GM19397 (cell line): ENCODE measurements at regions not wholly inside any gene's neighbourhood (a gene's known extent, or its start where the extent isn't known, plus 50 kb on each side); places are given as distances from the start of the nearest gene placed in this dataset.

Experiments
- ATAC-seq: cut with Tn5 transposase; IDR thresholded peaks from one replicate; pipeline ENCODE4 v1.9.1; 2021; ENCODE audit warnings: mild to moderate bottlenecking, moderate library complexity; ENCODE audit not compliant: unreplicated experiment

DNA sequence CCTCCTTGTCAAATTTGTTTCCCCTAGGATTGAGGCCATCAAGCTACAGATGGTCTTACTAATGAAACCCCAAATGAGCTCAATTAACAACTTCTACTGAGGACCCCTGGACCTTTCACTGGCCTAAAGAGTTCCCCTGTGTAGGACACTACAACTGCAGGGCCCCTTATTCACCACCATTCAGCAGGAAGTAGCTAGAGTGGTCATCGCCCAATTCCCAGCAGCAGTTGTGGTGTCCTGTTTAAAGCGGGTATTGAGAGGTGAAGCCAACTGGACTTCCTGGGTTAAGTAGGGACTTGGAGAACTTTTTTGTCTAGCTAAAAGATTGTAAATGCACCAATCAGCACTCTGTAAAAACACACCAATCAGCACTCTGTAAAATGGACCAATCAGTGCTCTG lies 1466.9 kb downstream of the KCNT2 start:
- ATAC-seq: no peak

DNA sequence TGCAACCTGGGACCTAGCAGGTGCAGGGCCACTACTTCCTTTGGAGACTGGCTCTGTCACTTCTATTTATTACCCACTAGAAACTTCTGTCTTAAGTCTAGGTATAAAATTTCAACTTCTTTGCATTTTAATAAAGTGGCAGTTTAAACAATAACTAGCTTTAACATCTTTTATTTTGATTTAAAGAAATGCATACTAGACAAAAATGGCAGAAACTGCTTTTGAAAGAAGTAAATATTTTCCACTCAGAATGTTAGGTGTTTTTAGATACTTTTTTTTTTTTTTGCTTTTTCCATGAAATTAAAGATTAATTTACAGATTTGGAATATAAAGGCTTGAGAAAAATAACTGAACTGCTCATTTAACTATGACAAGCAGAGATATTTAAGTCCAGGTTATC lies 1477.6 kb downstream of the KCNT2 start:
- ATAC-seq: no peak

DNA sequence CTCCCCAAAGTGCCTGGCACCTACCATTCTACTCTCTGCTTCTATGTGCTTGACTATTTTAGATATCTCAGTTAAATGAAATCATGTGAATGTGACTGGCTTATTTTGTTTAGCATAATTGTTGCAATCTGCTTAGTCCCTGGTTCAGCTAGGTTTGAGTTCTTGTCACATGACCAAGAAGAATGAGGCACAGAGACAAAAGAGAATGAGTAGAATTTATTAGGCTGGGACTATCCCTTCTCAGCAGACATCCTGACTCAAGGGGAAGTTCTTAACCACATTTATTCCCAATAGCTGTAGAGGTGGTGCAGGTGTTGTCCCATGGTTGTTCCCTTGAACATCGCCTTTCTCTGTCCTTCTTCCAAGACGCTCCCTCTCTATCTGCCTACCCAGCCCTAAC lies 1485.7 kb downstream of the KCNT2 start:
- no peak for ATAC-seq

GRCh38 chr1:195113471-195113870 lies 1494.8 kb downstream of the KCNT2 start:
- ATAC-seq: no peak

DNA sequence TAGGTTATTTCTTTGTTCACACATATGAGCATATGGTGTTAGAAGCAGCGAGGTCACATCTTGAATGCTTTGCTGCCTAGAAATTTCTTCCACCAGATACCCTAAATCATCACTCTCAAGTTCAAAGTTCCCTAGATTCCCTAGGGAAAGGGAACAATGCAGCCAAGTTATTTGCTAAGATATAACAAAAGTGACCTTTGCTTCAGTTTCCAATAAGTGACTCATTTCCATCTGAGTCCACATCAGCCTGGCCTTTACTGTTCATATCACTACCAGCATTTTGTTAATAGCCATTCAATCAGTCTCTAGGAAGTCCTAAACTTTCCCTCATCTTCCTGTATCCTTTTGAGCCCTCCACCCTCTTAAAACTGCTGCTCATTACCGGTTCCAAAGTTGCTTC lies 1502.5 kb downstream of the KCNT2 start:
- ATAC-seq: no peak

DNA sequence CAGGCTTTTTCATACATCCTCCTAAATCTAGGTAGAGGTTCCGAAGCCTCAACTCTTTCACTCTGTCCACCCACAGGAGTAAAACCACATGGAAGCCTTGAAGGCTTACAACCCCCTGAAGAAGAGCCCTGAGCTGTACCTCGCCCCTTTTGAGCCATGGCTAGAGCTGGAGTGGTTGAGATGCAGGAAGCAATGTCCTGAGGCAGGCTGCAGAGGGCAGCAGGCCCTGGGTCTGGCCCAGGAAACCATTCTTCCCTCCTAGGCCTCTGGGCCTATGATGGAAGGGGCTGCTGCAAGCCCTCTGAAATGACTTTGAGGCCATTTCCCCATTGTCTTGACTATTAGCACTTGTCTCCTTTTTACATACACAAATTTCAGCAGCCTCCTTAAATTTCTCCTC lies 1503.0 kb downstream of the KCNT2 start:
- ATAC-seq: no peak

- ATAC-seq: no peak
These were observed 1510.9 kb downstream of the KCNT2 start for GRCh38 chr1:195097316-195097715.

GRCh38 chr1:195096051-195096521 lies 1512.2 kb downstream of the KCNT2 start:
- ATAC-seq: no peak

GRCh38 chr1:195085196-195085595 lies 1523.0 kb downstream of the KCNT2 start:
- ATAC-seq: no peak

- no peak for ATAC-seq
These were observed 1526.1 kb downstream of the KCNT2 start for GRCh38 chr1:195082183-195082582.

GRCh38 chr1:195076682-195077081 lies 1531.6 kb downstream of the KCNT2 start:
- no peak for ATAC-seq

- ATAC-seq: no peak
These were observed 1532.3 kb downstream of the KCNT2 start for GRCh38 chr1:195075973-195076372.

DNA sequence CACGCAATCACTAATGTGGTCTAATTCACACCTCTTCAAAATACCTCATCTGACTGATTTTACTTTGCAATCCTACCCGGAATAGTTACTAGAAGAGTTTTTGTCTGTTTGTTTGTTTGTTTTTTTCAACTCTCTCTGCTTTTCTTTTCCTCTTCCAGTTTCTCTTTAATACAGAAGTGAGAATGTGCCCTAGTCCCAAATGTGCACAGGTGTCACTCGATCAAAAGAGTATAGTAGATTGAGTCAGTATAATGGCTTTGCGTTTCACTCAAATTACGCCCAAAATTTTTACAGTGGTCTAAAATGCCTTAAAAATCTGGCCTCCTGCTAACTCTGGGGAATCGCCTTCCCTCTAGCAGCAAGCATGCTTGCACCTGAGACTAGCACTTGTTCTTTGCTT lies 1536.8 kb downstream of the KCNT2 start:
- no peak for ATAC-seq

DNA sequence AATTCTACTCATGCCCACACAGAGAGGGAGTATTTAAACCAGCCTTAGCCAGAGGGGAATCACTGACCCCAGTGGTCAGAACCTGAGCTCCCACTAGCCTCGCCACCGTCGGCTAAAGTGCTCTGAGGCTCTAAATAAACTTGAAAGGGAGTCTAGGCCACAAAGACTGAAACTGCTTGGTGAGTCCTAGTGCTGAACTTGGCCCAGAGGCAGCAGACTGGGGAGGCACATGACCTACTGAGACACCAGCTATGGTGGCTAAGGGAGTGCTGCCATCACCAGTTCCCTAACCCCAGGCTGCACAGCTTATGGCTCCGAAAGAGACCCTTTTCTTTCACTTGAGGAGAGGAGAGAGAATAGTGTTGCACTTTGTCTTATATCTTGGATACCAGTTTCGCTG lies 1542.8 kb downstream of the KCNT2 start:
- ATAC-seq: no peak

GRCh38 chr1:195064358-195064757 lies 1543.9 kb downstream of the KCNT2 start:
- no peak for ATAC-seq

DNA sequence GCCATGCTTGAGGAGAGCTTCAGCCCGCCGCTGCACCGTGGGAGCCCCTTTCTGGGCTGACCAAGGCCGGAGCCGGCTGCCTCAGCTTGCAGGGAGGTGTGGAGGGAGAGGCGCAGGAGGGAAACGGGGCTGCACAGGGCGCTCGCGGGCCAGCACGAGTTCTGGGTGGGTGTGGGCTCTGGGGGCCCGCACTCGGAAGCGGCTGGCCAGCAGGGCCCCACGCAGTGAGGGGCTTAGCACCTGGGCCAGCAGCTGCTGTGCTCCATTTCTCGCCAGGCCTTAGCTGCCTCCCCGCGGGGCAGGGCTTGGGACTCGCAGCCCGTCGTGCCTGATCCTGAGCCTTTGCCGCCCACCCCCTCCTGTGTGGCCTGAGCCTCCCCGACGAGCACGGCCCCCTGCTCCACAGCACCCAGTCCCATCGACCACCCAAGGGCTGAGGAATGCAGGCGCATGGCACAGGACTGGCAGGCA lies 1554.0 kb downstream of the KCNT2 start:
- ATAC-seq: no peak

DNA sequence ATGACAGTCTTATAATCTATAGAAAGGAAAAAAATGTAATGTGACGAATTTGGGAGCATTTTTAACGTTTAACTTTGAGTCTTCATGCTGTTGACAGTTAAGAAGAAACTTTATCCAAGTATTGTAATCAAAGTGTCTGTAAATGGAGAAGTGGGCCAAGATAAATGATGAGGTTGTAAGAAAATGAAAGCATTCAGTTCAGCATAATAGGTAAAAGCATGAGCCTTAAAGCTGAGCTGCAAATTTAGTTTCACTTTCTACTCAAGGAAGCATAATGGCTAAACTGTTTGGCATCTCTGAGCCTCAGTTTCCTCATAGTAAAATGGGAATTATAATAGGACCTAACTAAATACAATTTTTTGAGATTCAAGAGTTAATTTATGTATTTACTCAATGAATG lies 1554.8 kb downstream of the KCNT2 start:
- no peak for ATAC-seq

- no peak for ATAC-seq
These were observed 1560.5 kb downstream of the KCNT2 start for GRCh38 chr1:195047772-195048171.

- no peak for ATAC-seq
These were observed 1563.2 kb downstream of the KCNT2 start for GRCh38 chr1:195045072-195045471.

GRCh38 chr1:195030793-195031192 lies 1577.4 kb downstream of the KCNT2 start:
- ATAC-seq: no peak

GRCh38 chr1:195026792-195027191 lies 1581.4 kb downstream of the KCNT2 start:
- ATAC-seq: no peak

DNA sequence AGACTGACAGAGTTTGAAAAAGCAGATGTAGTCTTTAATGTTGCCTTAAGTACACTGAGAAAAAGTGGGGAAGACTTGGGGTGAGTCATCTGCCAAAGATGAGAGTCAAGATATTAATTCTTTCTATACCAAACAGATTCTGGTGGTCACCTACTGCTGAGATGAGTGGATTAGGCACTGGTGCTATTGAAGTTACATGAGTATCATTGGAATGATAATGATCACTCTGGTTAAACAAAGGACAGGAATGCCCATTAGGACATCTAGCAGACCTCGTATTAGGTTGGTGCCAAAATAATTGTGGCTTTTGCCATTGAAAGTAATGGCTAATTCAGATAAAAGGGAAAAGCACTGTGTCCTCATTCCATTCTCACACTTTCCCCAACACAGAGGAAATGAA lies 1588.9 kb downstream of the KCNT2 start:
- ATAC-seq: no peak

- ATAC-seq: no peak
These were observed 1595.2 kb downstream of the KCNT2 start for GRCh38 chr1:195012995-195013394.

- no peak for ATAC-seq
These were observed 1602.9 kb downstream of the KCNT2 start for GRCh38 chr1:195005338-195005737.
